Chondrocyte (in vitro differentiated cells): ENCODE measurements at regions not wholly inside any gene's neighbourhood (a gene's known extent, or its start where the extent isn't known, plus 50 kb on each side); places are given as distances from the start of the nearest gene placed in this dataset.
A peak's percentile ranks its signal among the peaks of the same experiment; 100 is the strongest.

Experiments used
- DNase-seq: peaks from one replicate; pipeline ENCODE4 v3.0.0; 2021; ENCODE audit warnings: mixed read lengths, low spot score
- H3K27ac Mint-ChIP-seq: one replicate; pipeline ENCODE4 v1.8.0; 2021; ENCODE audit warnings: mild to moderate bottlenecking, moderate library complexity, mixed read lengths; ENCODE audit not compliant: unreplicated experiment
- H3K27me3 Mint-ChIP-seq: 2 replicates; pipeline ENCODE4 v1.8.0; 2021; ENCODE audit warnings: low read depth, mixed read lengths
- H3K36me3 Mint-ChIP-seq: 2 replicates; pipeline ENCODE4 v1.8.0; 2021; ENCODE audit warnings: low read depth, mixed read lengths
- H3K4me1 Mint-ChIP-seq: 2 replicates; pipeline ENCODE4 v1.8.0; 2021; ENCODE audit warnings: low read depth, mild to moderate bottlenecking, mixed read lengths
- H3K4me3 Mint-ChIP-seq: one replicate; pipeline ENCODE4 v1.8.0; 2021; ENCODE audit warnings: mild to moderate bottlenecking, moderate library complexity, mixed read lengths; ENCODE audit not compliant: unreplicated experiment
- H3K9me3 Mint-ChIP-seq: 2 replicates; pipeline ENCODE4 v1.8.0; 2021; ENCODE audit warnings: low read depth, mixed read lengths
- CTCF ChIP-seq: fragments of 200-600 bp; sonication (generic); IDR thresholded peaks from 2 replicates; pipeline ENCODE4 v1.5.0; 2021; ENCODE audit warnings: antibody characterized with exemption, mild to moderate bottlenecking, moderate library complexity

GRCh38 chrX:39591099-39591498 is 506.7 kb downstream of the BCOR start:
- Mint-ChIP-seq H3K36me3 (no peaks in the 10 kb centered on the region), H3K9me3 (no peaks in the 10 kb centered on the region), H3K4me1 (no peaks in the 10 kb centered on the region), H3K4me3 (no peak overlapping the region), H3K27me3 (no peaks in the 10 kb centered on the region), H3K27ac (no peak overlapping the region)
- DNase-seq = no peak
- TF ChIP-seq CTCF = no peak

GRCh38 chrX:39592776-39593175 is 505.0 kb downstream of the BCOR start:
- no peaks in the 10 kb centered on the region for H3K36me3 Mint-ChIP-seq
- H3K27ac Mint-ChIP-seq = no peak overlapping the region
- H3K9me3 Mint-ChIP-seq = no peaks in the 10 kb centered on the region
- DNase-seq = no peak
- H3K4me3 Mint-ChIP-seq = no peak overlapping the region
- no peaks in the 10 kb centered on the region for H3K27me3 Mint-ChIP-seq
- TF ChIP-seq CTCF = no peak
- no peaks in the 10 kb centered on the region for H3K4me1 Mint-ChIP-seq

GRCh38 chrX:39595977-39596376 is 501.8 kb downstream of the BCOR start:
- TF ChIP-seq CTCF = no peak
- DNase-seq = no peak
- Mint-ChIP-seq H3K9me3 (no peaks in the 10 kb centered on the region), H3K27ac (no peak overlapping the region), H3K4me3 (no peak overlapping the region), H3K36me3 (no peaks in the 10 kb centered on the region), H3K4me1 (no peaks in the 10 kb centered on the region), H3K27me3 (peaks cover 3% of the 10 kb centered on the region)

- no peak for DNase-seq
These were observed 501.3 kb downstream of the BCOR start for GRCh38 chrX:39596437-39596836.

GRCh38 chrX:39599339-39599738 is 498.4 kb downstream of the BCOR start:
- Mint-ChIP-seq H3K4me1 (peaks cover 7% of the 10 kb centered on the region), H3K4me3 (no peak overlapping the region), H3K27me3 (peaks cover 3% of the 10 kb centered on the region), H3K9me3 (peaks cover 4% of the 10 kb centered on the region), H3K27ac (peak overlapping the region; percentile 12), H3K36me3 (no peaks in the 10 kb centered on the region)
- no peak for DNase-seq
- no peak for TF ChIP-seq CTCF

More at GRCh38 chrX:39596437-39596836, 501.3 kb downstream of the BCOR start:
- TF ChIP-seq CTCF = no peak
- no peak overlapping the region for H3K27ac Mint-ChIP-seq
- H3K4me1 Mint-ChIP-seq = no peaks in the 10 kb centered on the region
- H3K27me3 Mint-ChIP-seq = peaks cover 3% of the 10 kb centered on the region
- H3K9me3 Mint-ChIP-seq = no peaks in the 10 kb centered on the region
- H3K4me3 Mint-ChIP-seq = no peak overlapping the region
- H3K36me3 Mint-ChIP-seq = no peaks in the 10 kb centered on the region
